Fibroblast of pulmonary artery (primary cell): ENCODE measurements at regions not wholly inside any gene's neighbourhood (a gene's known extent, or its start where the extent isn't known, plus 50 kb on each side); places are given as distances from the start of the nearest gene placed in this dataset.

Experiments
- DNase-seq: peaks from one replicate; pipeline ENCODE4 v3.0.0-alpha.2; 2010; ENCODE audit warnings: low read depth
- H3K4me3 ChIP-seq: replicated peaks from 2 replicates; pipeline ENCODE4 v1.5.1; 2011; ENCODE audit warnings: low read depth, mild to moderate bottlenecking, control low read depth, low read length, moderate library complexity
- CTCF ChIP-seq: IDR thresholded peaks from 2 replicates; pipeline ENCODE4 v1.5.1; 2011; ENCODE audit warnings: mild to moderate bottlenecking, control low read depth, low read length, inconsistent platforms; ENCODE audit errors: missing control alignments

- TF ChIP-seq CTCF, result no peak
- H3K4me3 ChIP-seq, result no peak overlapping the region
- DNase-seq, result no peak
Observed at GRCh38 chr5:5609935-5610334, 187.5 kb downstream of the ICE1 start.

- no peak for TF ChIP-seq CTCF
- no peak overlapping the region for H3K4me3 ChIP-seq
- no peak for DNase-seq
Observed at GRCh38 chr5:5605170-5605764, 182.8 kb downstream of the ICE1 start.

- H3K4me3 ChIP-seq, result no peak overlapping the region
- no peak for TF ChIP-seq CTCF
- DNase-seq, result no peak
Observed at GRCh38 chr5:5602554-5602953, 180.1 kb downstream of the ICE1 start.

- no peak for DNase-seq
- no peak for TF ChIP-seq CTCF
- H3K4me3 ChIP-seq, result no peak overlapping the region
Observed at GRCh38 chr5:5598547-5599113, 176.2 kb downstream of the ICE1 start.

GRCh38 chr5:5593391-5593790, 170.9 kb downstream of the ICE1 start:
- no peak overlapping the region for H3K4me3 ChIP-seq
- no peak for DNase-seq
- TF ChIP-seq CTCF, result no peak

GRCh38 chr5:5592541-5592940, 170.1 kb downstream of the ICE1 start:
- TF ChIP-seq CTCF, result no peak
- no peak overlapping the region for H3K4me3 ChIP-seq
- no peak for DNase-seq

- DNase-seq, result no peak
- H3K4me3 ChIP-seq, result no peak overlapping the region
- TF ChIP-seq CTCF, result no peak
Observed at GRCh38 chr5:5591567-5591966, 169.1 kb downstream of the ICE1 start.
